Gastroesophageal sphincter (tissue), 3 donors: ENCODE measurements at regions not wholly inside any gene's neighbourhood (a gene's known extent, or its start where the extent isn't known, plus 50 kb on each side); places are given as distances from the start of the nearest gene placed in this dataset.

Experiments used
- EP300 ChIP-seq: sonication (generic); formaldehyde crosslinking; IDR thresholded peaks from one replicate; pipeline ENCODE4 v1.6.1; 2017; ENCODE audit warnings: antibody characterized with exemption, mild to moderate bottlenecking
- POLR2A ChIP-seq, 2 donors: fragments of 450-650 bp; IDR thresholded peaks; one replicate each; pipeline ENCODE4 v1.6.1; 2017; ENCODE audit warnings: antibody characterized with exemption in 2 of 2, mild to moderate bottlenecking in 2 of 2, moderate library complexity in 1 of 2
- POLR2AphosphoS5 ChIP-seq: sonication (generic); formaldehyde crosslinking; IDR thresholded peaks from one replicate; pipeline ENCODE4 v1.6.1; 2017; ENCODE audit warnings: antibody characterized with exemption
- TF ChIP-seq, protein P1 (sequence below), 4 experiments: fragments of 200-600 bp in 2 of 4; fragments of 450-650 bp in 2 of 4; sonication (generic) in 1 of 4; IDR thresholded peaks; one replicate each; pipeline ENCODE4 v1.5.1; 2017 to 2019; ENCODE audit warnings: antibody characterized with exemption in 4 of 4, mild to moderate bottlenecking in 2 of 4, moderate library complexity in 2 of 4

GRCh38 chr5:84480873-84481637, 96.4 kb upstream of the EDIL3 start:
- TF ChIP-seq, protein P1, sequence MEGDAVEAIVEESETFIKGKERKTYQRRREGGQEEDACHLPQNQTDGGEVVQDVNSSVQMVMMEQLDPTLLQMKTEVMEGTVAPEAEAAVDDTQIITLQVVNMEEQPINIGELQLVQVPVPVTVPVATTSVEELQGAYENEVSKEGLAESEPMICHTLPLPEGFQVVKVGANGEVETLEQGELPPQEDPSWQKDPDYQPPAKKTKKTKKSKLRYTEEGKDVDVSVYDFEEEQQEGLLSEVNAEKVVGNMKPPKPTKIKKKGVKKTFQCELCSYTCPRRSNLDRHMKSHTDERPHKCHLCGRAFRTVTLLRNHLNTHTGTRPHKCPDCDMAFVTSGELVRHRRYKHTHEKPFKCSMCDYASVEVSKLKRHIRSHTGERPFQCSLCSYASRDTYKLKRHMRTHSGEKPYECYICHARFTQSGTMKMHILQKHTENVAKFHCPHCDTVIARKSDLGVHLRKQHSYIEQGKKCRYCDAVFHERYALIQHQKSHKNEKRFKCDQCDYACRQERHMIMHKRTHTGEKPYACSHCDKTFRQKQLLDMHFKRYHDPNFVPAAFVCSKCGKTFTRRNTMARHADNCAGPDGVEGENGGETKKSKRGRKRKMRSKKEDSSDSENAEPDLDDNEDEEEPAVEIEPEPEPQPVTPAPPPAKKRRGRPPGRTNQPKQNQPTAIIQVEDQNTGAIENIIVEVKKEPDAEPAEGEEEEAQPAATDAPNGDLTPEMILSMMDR (IDR thresholded peaks at IDR 0.05): no peak
- no peak for TF ChIP-seq EP300
- TF ChIP-seq POLR2AphosphoS5: no peak
- no peak for TF ChIP-seq POLR2A (IDR thresholded peaks at IDR 0.05)
